HG02973 (cell line): ENCODE measurements at regions not wholly inside any gene's neighbourhood (a gene's known extent, or its start where the extent isn't known, plus 50 kb on each side); places are given as distances from the start of the nearest gene placed in this dataset.

Experiments
- ATAC-seq: cut with Tn5 transposase; IDR thresholded peaks from one replicate; pipeline ENCODE4 v1.9.1; 2021; ENCODE audit warnings: moderate library complexity; ENCODE audit not compliant: unreplicated experiment

- no peak for ATAC-seq
Measured at GRCh38 chr5:166992874-166993722, 1298.3 kb upstream of the WWC1 start.

- no peak for ATAC-seq
Measured at GRCh38 chr5:166994226-166994625, 1297.2 kb upstream of the WWC1 start.

DNA sequence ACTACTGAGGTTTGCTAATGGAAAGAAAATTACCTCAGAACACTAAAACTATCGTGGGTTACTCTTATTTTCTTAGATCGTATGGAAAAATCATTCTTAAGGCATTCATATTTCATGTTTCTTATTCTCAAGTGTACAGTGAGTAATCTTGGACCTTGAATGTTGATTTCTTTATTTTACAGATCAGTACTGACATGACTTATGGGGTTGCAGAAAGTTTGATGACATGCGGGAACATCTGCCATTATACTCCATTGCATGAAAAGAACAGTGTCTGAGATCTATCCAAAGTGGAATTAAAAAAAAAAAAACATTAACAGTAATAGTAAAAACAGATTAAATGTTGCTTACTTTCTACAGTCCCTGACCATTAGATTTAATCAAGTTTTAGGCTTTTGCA lies 1290.2 kb upstream of the WWC1 start:
- ATAC-seq: no peak

DNA sequence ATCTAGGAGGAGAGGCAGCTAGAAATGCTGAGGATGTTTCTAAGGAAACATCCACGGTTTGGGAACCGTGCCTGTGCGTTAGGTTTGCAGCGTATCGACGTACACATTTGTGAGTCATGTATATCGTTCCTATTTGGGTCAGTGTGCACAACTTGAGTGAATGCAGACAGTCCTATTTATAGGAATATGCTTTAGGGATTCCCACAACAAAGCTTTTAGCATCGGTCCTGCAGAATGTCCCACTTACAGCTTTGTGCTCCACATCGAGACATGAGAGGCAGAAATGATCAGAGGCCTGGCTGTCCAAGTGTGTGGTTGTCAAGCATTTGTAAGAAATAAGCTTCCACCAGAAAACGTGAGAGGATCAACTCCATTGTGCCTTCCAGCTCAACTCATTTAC lies 1282.7 kb upstream of the WWC1 start:
- no peak for ATAC-seq

DNA sequence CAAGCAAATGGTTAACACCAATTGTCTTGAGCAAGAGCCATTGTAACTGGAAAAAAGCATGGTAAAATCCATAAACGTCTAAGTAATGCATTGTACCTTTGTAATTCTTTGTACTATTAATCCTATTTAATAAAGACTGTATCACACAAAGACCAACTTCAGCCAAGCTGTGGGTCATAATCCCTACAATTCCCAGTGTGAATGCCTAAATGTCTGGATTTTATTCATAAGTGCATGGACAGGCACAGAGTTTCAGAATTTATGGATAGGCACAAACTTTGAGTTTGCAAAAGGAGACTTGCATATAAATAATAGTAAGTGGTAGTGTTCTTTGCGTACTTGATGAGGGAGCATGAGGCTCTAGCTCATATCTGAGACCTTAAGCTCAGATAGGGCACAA lies 1280.2 kb upstream of the WWC1 start:
- no peak for ATAC-seq

GRCh38 chr5:167012123-167013034 lies 1279.1 kb upstream of the WWC1 start:
- ATAC-seq: no peak

- no peak for ATAC-seq
Measured at GRCh38 chr5:167014401-167015056, 1276.9 kb upstream of the WWC1 start.

- ATAC-seq: no peak
Measured at GRCh38 chr5:167020418-167020817, 1271.0 kb upstream of the WWC1 start.

- no peak for ATAC-seq
Measured at GRCh38 chr5:167029488-167029887, 1262.0 kb upstream of the WWC1 start.

- ATAC-seq: no peak
Measured at GRCh38 chr5:167030500-167031120, 1260.8 kb upstream of the WWC1 start.

DNA sequence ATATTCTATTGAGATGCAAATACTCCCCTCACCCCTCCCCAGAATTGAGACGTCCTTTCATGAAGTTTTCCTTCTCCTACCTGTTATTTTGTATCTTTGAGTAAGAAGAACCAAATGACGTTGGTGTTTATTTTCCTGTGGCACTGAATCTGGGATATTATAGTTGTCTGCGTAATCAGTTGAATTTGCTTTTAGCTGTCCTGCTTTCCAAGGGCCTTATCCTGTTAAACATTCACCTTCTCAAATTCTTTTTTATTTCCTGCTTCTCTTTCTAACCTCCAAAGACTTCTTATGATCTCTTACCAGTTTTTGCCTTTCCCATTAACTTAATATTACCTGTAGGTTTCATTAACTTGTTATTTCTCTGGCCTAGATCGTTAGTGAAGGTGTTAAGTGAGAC lies 1254.9 kb upstream of the WWC1 start:
- ATAC-seq: no peak

- ATAC-seq: peak; percentile 86
Measured at GRCh38 chr5:167049043-167049663, 1242.3 kb upstream of the WWC1 start.

DNA sequence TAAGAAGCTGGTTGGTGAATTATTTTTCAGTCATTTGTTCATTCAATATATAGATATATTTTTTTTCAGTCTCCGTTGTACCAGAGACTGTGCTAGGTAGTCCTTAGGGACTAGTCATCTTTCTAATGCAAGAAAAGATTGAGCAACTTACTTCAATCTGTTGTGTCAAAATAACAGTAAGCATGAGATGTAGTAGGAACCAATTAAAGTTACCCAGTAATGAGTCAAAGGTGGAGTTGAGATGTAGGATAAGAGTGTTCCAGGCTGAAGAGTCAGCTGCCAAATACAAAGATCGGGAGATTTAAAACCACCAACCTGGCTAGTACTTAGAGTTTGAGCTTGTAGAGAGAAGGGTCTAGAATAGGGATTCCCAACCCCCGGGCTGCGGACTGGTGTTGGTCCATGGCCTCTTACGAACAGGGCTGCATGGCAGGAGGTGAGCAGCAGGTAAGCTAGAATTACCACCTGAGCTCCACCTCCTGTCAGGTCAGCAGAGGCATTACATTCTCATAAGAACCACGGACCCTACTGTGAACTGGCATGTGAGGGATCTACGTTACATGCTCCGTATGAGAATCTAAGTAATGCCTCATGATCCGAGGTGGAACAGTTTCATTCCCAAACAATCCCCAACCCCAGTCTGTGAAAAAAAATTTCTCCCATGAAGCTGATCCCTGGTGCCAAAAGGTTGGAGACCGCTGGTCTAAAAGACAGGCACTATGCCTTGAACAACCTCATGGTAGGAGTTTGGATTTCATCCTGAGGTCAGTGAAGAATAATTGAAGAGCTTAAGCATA lies 1241.5 kb upstream of the WWC1 start:
- ATAC-seq: no peak

- no peak for ATAC-seq
Measured at GRCh38 chr5:167050568-167051401, 1240.7 kb upstream of the WWC1 start.

DNA sequence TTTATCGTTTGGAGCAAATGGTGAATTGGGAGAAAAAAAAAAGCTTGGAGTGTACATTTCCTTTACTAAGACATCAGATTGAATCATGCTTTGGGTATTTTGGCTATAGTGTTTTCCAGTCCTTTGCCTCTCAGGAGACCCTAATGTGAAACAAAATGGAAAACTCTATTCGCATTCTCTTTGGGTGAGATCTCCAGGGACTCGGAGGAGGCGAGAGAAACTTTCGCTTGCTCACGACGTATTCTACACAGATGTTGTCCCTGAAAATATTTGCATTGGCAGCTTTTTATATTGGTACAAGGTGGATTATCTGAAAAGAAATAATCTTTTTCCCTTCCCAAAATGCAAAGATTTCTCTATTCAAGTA lies 1240.1 kb upstream of the WWC1 start:
- no peak for ATAC-seq

- no peak for ATAC-seq
Measured at GRCh38 chr5:167052791-167053190, 1238.7 kb upstream of the WWC1 start.

DNA sequence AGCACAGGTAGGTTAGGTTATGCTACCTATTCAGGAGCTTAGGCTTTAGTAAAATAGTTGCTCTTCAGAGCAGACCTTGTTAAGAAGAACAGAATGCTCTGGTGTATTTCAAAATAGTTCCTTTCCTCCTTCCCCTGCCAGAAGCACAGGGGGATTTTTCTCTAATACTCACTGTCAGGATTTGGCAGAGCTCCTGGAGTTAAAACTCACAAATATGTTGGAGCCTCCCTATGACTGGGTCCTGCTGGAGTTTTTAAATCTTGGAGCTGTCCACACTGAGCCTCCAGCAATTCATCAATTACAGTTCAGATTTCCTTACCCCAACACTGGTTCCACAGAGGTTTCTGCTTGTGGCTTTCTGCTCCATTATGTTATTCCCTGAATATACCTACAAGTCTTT lies 1233.8 kb upstream of the WWC1 start:
- no peak for ATAC-seq

DNA sequence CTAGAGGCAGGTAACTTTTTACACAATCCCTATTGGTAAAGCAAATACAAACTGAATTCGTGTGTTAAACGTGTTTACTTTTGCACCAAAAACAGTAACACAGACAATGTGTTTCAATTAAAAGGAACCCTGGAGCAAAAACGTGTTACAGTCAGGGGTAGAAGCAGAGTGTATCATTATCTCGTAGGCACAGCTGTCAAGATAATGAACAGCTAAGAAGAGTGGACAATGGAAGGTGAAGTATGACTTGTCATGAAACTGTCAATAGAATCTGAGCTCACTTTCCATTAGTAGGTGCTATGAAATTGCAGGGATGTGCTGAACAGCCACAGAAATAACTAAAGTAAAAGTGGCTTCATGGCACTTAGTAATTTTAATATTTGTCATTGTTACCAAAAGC lies 1229.8 kb upstream of the WWC1 start:
- ATAC-seq: no peak

DNA sequence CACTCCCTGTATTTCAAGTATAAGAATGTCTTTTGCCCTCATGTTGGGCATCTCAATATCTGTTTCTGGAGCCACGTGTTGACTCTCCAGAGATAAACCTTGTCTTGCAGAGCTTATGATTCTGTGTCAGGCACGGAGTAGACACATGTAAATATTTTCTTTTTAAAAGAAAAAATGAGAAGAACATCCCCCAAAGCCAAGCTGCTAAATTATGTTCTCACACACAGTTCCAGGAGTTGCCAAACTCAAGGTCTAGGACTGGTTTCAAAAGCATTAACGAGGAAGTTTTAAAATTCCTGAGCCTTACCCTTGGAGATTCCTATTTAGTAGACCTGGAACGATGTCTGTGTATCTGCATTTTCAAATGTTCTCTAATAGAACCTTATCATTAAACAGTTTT lies 1228.3 kb upstream of the WWC1 start:
- no peak for ATAC-seq
